ENCODE measurements at regions not wholly inside any gene's neighbourhood (a gene's known extent, or its start where the extent isn't known, plus 50 kb on each side); places are given as distances from the start of the nearest gene placed in this dataset.

GRCh38 chr22:45096256-45096907 lies 67.3 kb upstream of the NUP50 start:
- DNase-seq (ENCODE audit: low read depth) = peak; percentile 69

GRCh38 chr22:45097061-45097460 lies 66.7 kb upstream of the NUP50 start:
- DNase-seq (ENCODE audit: low read depth) = no peak

- DNase-seq (ENCODE audit: low read depth) = no peak
Observed at GRCh38 chr22:45098056-45098455, 65.7 kb upstream of the NUP50 start.

- no peak for DNase-seq (ENCODE audit: low read depth)
Observed at GRCh38 chr22:45099961-45100360, 63.8 kb upstream of the NUP50 start.

- DNase-seq (ENCODE audit: low read depth) = peak; percentile 73
Observed at GRCh38 chr22:45101515-45102227, 62.1 kb upstream of the NUP50 start.

- no peak for DNase-seq (ENCODE audit: low read depth)
Observed at GRCh38 chr22:45102896-45103420, 60.8 kb upstream of the NUP50 start.

- no peak for DNase-seq (ENCODE audit: low read depth)
Observed at GRCh38 chr22:45103756-45104155, 60.0 kb upstream of the NUP50 start.

GRCh38 chr22:45104313-45104712 lies 59.4 kb upstream of the NUP50 start:
- no peak for DNase-seq (ENCODE audit: low read depth)

- peak; percentile 57 for DNase-seq (ENCODE audit: low read depth)
Observed at GRCh38 chr22:45105281-45105702, 58.4 kb upstream of the NUP50 start.

- DNase-seq (ENCODE audit: low read depth) = no peak
Observed at GRCh38 chr22:45107671-45108070, 56.1 kb upstream of the NUP50 start.

GRCh38 chr22:45112136-45112879 lies 51.4 kb upstream of the NUP50 start:
- DNase-seq (ENCODE audit: low read depth) = peak; percentile 59
